NCI-H82 treated with DMSO at 0.1 percent for 48 hours (cell line): ENCODE measurements at regions not wholly inside any gene's neighbourhood (a gene's known extent, or its start where the extent isn't known, plus 50 kb on each side); places are given as distances from the start of the nearest gene placed in this dataset.
"Not testable (repeated sequence)": the region's sequence is repeated elsewhere in the genome, so short reads cannot be mapped to it uniquely, and the experiment has no call there.

Experiments
- DNase-seq: peaks from one replicate; lab custom pipeline; 2025; ENCODE audit not compliant: unreplicated experiment; lab: John Stamatoyannopoulos, UW

- DNase-seq: not testable (repeated sequence)
Measured at GRCh38 chr11:98069147-98069546, 951.6 kb upstream of the CNTN5 start.

GRCh38 chr11:98069861-98070260, 950.9 kb upstream of the CNTN5 start:
- DNase-seq: no peak

GRCh38 chr11:98090861-98091505, 929.8 kb upstream of the CNTN5 start:
- DNase-seq: no peak

- no peak for DNase-seq
Measured at GRCh38 chr11:98099371-98099770, 921.4 kb upstream of the CNTN5 start.

GRCh38 chr11:98100689-98101088, 920.1 kb upstream of the CNTN5 start:
- no peak for DNase-seq

- DNase-seq: no peak
Measured at GRCh38 chr11:98101329-98101728, 919.4 kb upstream of the CNTN5 start.

GRCh38 chr11:98104249-98104648, 916.5 kb upstream of the CNTN5 start:
- DNase-seq: no peak

GRCh38 chr11:98107736-98108135, 913.0 kb upstream of the CNTN5 start:
- no peak for DNase-seq

- DNase-seq: no peak
Measured at GRCh38 chr11:98110030-98110429, 910.7 kb upstream of the CNTN5 start.

GRCh38 chr11:98115873-98116272, 904.9 kb upstream of the CNTN5 start:
- DNase-seq: no peak

- DNase-seq: no peak
Measured at GRCh38 chr11:98130117-98130625, 890.6 kb upstream of the CNTN5 start.

- DNase-seq: no peak
Measured at GRCh38 chr11:98136357-98136756, 884.4 kb upstream of the CNTN5 start.

GRCh38 chr11:98137437-98137836, 883.3 kb upstream of the CNTN5 start:
- no peak for DNase-seq

GRCh38 chr11:98143661-98144060, 877.1 kb upstream of the CNTN5 start:
- no peak for DNase-seq

- no peak for DNase-seq
Measured at GRCh38 chr11:98153752-98154151, 867.0 kb upstream of the CNTN5 start.

- no peak for DNase-seq
Measured at GRCh38 chr11:98155696-98156095, 865.1 kb upstream of the CNTN5 start.

GRCh38 chr11:98177925-98178324, 842.8 kb upstream of the CNTN5 start:
- DNase-seq: no peak

- no peak for DNase-seq
Measured at GRCh38 chr11:98180511-98180910, 840.2 kb upstream of the CNTN5 start.

- DNase-seq: no peak
Measured at GRCh38 chr11:98180921-98181320, 839.8 kb upstream of the CNTN5 start.

- no peak for DNase-seq
Measured at GRCh38 chr11:98183034-98183433, 837.7 kb upstream of the CNTN5 start.

- no peak for DNase-seq
Measured at GRCh38 chr11:98185245-98185644, 835.5 kb upstream of the CNTN5 start.

- no peak for DNase-seq
Measured at GRCh38 chr11:98194611-98195010, 826.1 kb upstream of the CNTN5 start.

- no peak for DNase-seq
Measured at GRCh38 chr11:98195300-98195699, 825.4 kb upstream of the CNTN5 start.
